ENCODE measurements at regions not wholly inside any gene's neighbourhood (a gene's known extent, or its start where the extent isn't known, plus 50 kb on each side); places are given as distances from the start of the nearest gene placed in this dataset.

- no peak for TF ChIP-seq RBBP5 (IDR thresholded peaks at IDR 0.05; ENCODE audit: borderline replicate concordance, insufficient read depth, low read length, poor library complexity, severe bottlenecking)
- TF ChIP-seq ZNF143 (CRISPR knock-in tag; IDR thresholded peaks at IDR 0.05) = no peak
- TF ChIP-seq MAZ (CRISPR knock-in tag; conservative IDR thresholded peaks at IDR 0.05 in 1 of 2, IDR thresholded peaks at IDR 0.05 in 1 of 2) = no peak
- no peak for TF ChIP-seq HLTF (IDR thresholded peaks at IDR 0.05)
- no peak for TF ChIP-seq MAFF (IDR thresholded peaks at IDR 0.05; ENCODE audit: low read length)
- TF ChIP-seq FOXM1 (IDR thresholded peaks at IDR 0.05; ENCODE audit: low read depth) = no peak
- no peak for TF ChIP-seq FOXM1 (CRISPR knock-in tag; IDR thresholded peaks at IDR 0.05; ENCODE audit: low read depth)
- TF ChIP-seq POLR2A (conservative IDR thresholded peaks at IDR 0.05) = no peak
Observed at GRCh38 chr10:71081229-71081560, 131.2 kb upstream of the UNC5B start.

All from K562 (cell line).